ENCODE measurements at regions not wholly inside any gene's neighbourhood (a gene's known extent, or its start where the extent isn't known, plus 50 kb on each side); places are given as distances from the start of the nearest gene placed in this dataset.

DNA sequence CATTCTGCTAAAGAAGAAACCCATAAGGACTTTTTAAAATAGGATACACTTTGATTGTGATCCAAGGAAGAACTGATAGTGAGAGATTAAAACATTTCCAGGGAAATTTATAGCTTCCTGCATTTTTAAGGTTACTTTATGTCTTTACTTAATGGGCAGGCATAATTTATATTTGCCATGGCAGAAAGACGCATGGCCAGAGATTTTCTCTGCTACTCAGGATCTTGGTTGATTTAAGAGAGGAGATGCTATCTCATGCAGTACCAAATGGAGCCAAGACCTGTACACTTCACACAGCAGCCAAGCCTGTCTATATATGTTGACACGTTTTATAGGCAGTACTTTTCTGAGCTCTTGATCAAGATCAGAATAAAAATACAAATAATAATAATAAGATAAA, 60.9 kb upstream of the NT5C1B start:
- Histone ChIP-seq H3K9me3 (ENCODE audit: control insufficient read depth, insufficient read depth, low read length) (no peaks in the 10 kb centered on the region), H3K27me3 (ENCODE audit: control insufficient read depth, insufficient read depth, low read length) (no peaks in the 10 kb centered on the region), H3K4me3 (ENCODE audit: low read depth, low read length) (no peak overlapping the region), H3K27ac (ENCODE audit: low read depth, low read length) (no peak overlapping the region)
- TF ChIP-seq, protein P1, sequence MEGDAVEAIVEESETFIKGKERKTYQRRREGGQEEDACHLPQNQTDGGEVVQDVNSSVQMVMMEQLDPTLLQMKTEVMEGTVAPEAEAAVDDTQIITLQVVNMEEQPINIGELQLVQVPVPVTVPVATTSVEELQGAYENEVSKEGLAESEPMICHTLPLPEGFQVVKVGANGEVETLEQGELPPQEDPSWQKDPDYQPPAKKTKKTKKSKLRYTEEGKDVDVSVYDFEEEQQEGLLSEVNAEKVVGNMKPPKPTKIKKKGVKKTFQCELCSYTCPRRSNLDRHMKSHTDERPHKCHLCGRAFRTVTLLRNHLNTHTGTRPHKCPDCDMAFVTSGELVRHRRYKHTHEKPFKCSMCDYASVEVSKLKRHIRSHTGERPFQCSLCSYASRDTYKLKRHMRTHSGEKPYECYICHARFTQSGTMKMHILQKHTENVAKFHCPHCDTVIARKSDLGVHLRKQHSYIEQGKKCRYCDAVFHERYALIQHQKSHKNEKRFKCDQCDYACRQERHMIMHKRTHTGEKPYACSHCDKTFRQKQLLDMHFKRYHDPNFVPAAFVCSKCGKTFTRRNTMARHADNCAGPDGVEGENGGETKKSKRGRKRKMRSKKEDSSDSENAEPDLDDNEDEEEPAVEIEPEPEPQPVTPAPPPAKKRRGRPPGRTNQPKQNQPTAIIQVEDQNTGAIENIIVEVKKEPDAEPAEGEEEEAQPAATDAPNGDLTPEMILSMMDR (IDR thresholded peaks at IDR 0.05; ENCODE audit: low read depth, low read length), result no peak
- ChIA-PET CTCF (no interaction called here), POLR2A (no interaction called here)
- DNase-seq (ENCODE audit: low read depth, low spot score), result no peak

DNA sequence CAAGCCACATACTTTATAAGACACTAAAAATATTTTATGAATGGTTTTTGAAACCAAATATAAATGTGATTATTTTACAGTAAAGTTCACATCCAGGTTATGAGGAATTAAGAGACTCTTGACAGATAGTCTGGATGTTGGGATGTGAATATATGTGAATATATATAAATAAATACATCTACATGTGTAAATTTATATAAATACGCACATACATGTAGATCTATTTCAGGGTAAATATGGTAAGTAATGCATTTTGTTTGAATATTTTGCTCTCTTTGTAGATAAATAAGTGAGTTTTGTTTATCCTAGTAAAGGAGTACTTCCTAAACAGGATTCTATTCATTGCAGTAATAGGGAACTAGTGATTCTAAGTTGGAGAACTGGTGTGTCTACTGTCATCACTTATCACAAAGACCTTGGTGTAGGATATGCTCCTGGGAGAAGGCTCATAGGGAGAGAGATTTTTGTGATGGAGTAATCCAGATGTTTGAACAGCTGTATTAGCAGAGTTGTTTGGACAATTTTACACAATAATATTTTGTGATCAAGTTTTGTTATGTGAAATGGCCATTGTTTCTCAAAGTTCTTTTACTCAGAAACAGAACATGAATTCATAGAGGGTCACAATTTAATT, 60.2 kb upstream of the NT5C1B start:
- Histone ChIP-seq H3K9me3 (ENCODE audit: control insufficient read depth, insufficient read depth, low read length) (no peaks in the 10 kb centered on the region), H3K27me3 (ENCODE audit: control insufficient read depth, insufficient read depth, low read length) (no peaks in the 10 kb centered on the region), H3K27ac (ENCODE audit: low read depth, low read length) (no peak overlapping the region), H3K4me3 (ENCODE audit: low read depth, low read length) (no peak overlapping the region)
- no peak for DNase-seq (ENCODE audit: low read depth, low spot score)
- POLR2A ChIA-PET, result no interaction called here
- CTCF ChIA-PET, result no interaction called here
- TF ChIP-seq, protein P1 (IDR thresholded peaks at IDR 0.05; ENCODE audit: low read depth, low read length), result no peak

DNA sequence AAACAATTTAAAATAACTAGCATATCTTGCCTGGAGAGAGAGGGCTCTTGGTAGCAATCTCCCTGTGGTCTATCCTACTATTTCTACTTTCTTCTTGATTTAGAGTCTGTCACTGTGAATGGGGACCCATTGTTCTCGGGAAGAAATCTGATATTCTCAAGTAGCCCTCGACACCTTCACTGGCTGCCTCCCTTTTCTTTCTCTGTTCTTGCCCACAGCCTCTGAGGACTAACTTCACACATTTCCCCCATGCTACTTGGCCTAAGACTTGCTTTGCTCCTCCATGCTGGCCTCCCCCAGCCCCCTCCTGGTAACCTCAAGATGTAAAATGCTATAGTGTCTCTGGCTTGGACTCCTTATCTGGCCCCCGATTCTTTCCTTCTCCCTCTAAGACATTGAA, 58.8 kb upstream of the NT5C1B start:
- DNase-seq (ENCODE audit: low read depth, low spot score), result no peak
- POLR2A ChIA-PET, result no interaction called here
- TF ChIP-seq, protein P1 (IDR thresholded peaks at IDR 0.05; ENCODE audit: low read depth, low read length), result no peak
- H3K4me3 ChIP-seq (ENCODE audit: low read depth, low read length), result no peak overlapping the region
- no peak overlapping the region for H3K27ac ChIP-seq (ENCODE audit: low read depth, low read length)
- CTCF ChIA-PET, result no interaction called here
- H3K9me3 ChIP-seq (ENCODE audit: control insufficient read depth, insufficient read depth, low read length), result no peaks in the 10 kb centered on the region
- H3K27me3 ChIP-seq (ENCODE audit: control insufficient read depth, insufficient read depth, low read length), result no peaks in the 10 kb centered on the region

DNA sequence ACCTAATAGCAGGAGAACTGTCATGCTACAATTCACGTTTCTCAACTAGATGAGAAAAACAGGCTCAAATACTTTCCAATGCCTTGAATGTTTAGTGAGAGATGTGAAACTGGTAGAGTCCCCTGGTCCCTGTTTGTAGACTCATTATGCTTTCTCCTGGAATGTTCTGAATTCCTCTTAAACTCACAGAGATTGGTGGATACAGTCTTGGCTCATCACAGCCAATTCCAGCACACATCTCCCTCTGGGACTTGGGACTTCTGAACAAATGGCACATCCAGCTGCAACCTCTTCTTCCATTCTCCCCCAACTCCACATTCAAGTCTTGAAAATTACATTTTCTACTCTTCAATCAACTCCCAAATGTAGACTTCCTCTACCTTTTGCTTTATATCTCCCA, 58.4 kb upstream of the NT5C1B start:
- no peak for DNase-seq (ENCODE audit: low read depth, low spot score)
- Histone ChIP-seq H3K9me3 (ENCODE audit: control insufficient read depth, insufficient read depth, low read length) (no peaks in the 10 kb centered on the region), H3K27ac (ENCODE audit: low read depth, low read length) (no peak overlapping the region), H3K27me3 (ENCODE audit: control insufficient read depth, insufficient read depth, low read length) (no peaks in the 10 kb centered on the region), H3K4me3 (ENCODE audit: low read depth, low read length) (no peak overlapping the region)
- CTCF ChIA-PET, result no interaction called here
- POLR2A ChIA-PET, result no interaction called here
- TF ChIP-seq, protein P1 (IDR thresholded peaks at IDR 0.05; ENCODE audit: low read depth, low read length), result no peak

DNA sequence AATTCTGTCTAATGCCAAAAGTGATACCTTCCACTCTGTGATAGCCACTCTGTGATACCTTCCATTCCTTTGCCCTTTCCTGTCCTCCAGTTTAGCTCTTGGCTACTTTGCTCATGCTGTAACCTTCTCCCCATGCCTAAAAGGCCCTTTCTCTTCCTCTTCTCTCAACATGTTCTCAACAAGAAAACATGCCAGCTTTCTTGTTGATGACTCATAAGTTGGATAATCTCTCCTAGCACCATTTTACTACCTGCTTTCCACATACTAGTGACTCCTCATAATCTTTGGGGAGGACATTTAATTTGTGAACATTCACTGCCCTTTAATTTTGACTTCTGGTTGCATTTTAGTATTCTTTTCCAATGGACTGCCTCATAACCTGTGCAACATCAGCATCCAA, 55.9 kb upstream of the NT5C1B start:
- POLR2A ChIA-PET, result no interaction called here
- no peaks in the 10 kb centered on the region for H3K9me3 ChIP-seq (ENCODE audit: control insufficient read depth, insufficient read depth, low read length)
- no peak overlapping the region for H3K27ac ChIP-seq (ENCODE audit: low read depth, low read length)
- no peaks in the 10 kb centered on the region for H3K27me3 ChIP-seq (ENCODE audit: control insufficient read depth, insufficient read depth, low read length)
- H3K4me3 ChIP-seq (ENCODE audit: low read depth, low read length), result no peak overlapping the region
- TF ChIP-seq, protein P1 (IDR thresholded peaks at IDR 0.05; ENCODE audit: low read depth, low read length), result no peak
- CTCF ChIA-PET, result no interaction called here
- DNase-seq (ENCODE audit: low read depth, low spot score), result no peak
